ENCODE measurements at regions not wholly inside any gene's neighbourhood (a gene's known extent, or its start where the extent isn't known, plus 50 kb on each side); places are given as distances from the start of the nearest gene placed in this dataset.

GRCh38 chr13:80486402-80486801 lies 145.5 kb upstream of the SPRY2 start:
- TF ChIP-seq MYC (IDR thresholded peaks at IDR 0.05; ENCODE audit: low read depth, low read length) = no peak
- no peak for TF ChIP-seq JUN (IDR thresholded peaks at IDR 0.05; ENCODE audit: borderline replicate concordance, insufficient read depth, insufficient read length, low read depth)
- TF ChIP-seq, protein P1, sequence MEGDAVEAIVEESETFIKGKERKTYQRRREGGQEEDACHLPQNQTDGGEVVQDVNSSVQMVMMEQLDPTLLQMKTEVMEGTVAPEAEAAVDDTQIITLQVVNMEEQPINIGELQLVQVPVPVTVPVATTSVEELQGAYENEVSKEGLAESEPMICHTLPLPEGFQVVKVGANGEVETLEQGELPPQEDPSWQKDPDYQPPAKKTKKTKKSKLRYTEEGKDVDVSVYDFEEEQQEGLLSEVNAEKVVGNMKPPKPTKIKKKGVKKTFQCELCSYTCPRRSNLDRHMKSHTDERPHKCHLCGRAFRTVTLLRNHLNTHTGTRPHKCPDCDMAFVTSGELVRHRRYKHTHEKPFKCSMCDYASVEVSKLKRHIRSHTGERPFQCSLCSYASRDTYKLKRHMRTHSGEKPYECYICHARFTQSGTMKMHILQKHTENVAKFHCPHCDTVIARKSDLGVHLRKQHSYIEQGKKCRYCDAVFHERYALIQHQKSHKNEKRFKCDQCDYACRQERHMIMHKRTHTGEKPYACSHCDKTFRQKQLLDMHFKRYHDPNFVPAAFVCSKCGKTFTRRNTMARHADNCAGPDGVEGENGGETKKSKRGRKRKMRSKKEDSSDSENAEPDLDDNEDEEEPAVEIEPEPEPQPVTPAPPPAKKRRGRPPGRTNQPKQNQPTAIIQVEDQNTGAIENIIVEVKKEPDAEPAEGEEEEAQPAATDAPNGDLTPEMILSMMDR (IDR thresholded peaks at IDR 0.05; ENCODE audit: extremely low read depth in 1 of 2, insufficient read depth in 1 of 2, low read depth in 1 of 2, low read length in 2 of 2) = no peak
- no peak for TF ChIP-seq POLR2A (IDR thresholded peaks at IDR 0.05; ENCODE audit: low read depth, low read length)
- TF ChIP-seq, protein P2, sequence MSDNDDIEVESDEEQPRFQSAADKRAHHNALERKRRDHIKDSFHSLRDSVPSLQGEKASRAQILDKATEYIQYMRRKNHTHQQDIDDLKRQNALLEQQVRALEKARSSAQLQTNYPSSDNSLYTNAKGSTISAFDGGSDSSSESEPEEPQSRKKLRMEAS (IDR thresholded peaks at IDR 0.05; ENCODE audit: insufficient read depth, insufficient read length) = no peak
- no peak for TF ChIP-seq POLR2AphosphoS5 (IDR thresholded peaks at IDR 0.05; ENCODE audit: insufficient read depth, low read depth, low read length)
- no peak for TF ChIP-seq EZH2 (IDR thresholded peaks at IDR 0.05; ENCODE audit: borderline replicate concordance, low read depth, low read length, severe bottlenecking)

Measured in endothelial cell of umbilical vein (primary cell).